Stomach (tissue), 4 donors: ENCODE measurements at regions not wholly inside any gene's neighbourhood (a gene's known extent, or its start where the extent isn't known, plus 50 kb on each side); places are given as distances from the start of the nearest gene placed in this dataset.

Experiments
- CTCF ChIP-seq, 7 experiments: fragments of 450-650 bp in 4 of 7; fragments of 200-600 bp in 3 of 7; sonication (generic) in 3 of 7; IDR thresholded peaks; one replicate each; pipeline ENCODE4 v1.5.1; 2016 to 2019; ENCODE audit warnings: antibody characterized with exemption in 7 of 7, control low read depth in 2 of 7, mild to moderate bottlenecking in 1 of 7
- EP300 ChIP-seq: sonication (generic); formaldehyde crosslinking; IDR thresholded peaks from one replicate; pipeline ENCODE4 v1.6.1; 2017; ENCODE audit warnings: antibody characterized with exemption
- POLR2A ChIP-seq, 4 donors: fragments of 450-650 bp; IDR thresholded peaks; one replicate each; pipeline ENCODE4 v1.6.1; 2016; ENCODE audit warnings: antibody characterized with exemption in 4 of 4, control low read depth in 2 of 4, mild to moderate bottlenecking in 1 of 4, moderate library complexity in 1 of 4

GRCh38 chr7:157076466-157076865, 62.3 kb upstream of the UBE3C start:
- TF ChIP-seq CTCF (IDR thresholded peaks at IDR 0.05) (no peak), EP300 (no peak), POLR2A (IDR thresholded peaks at IDR 0.05) (no peak)
